Liver (tissue), 8 donors: ENCODE measurements at regions not wholly inside any gene's neighbourhood (a gene's known extent, or its start where the extent isn't known, plus 50 kb on each side); places are given as distances from the start of the nearest gene placed in this dataset.

Experiments used
- DNase-seq: peaks from one replicate; pipeline ENCODE4 v3.0.0-alpha.2; 2017; ENCODE audit warnings: low spot score
- H3K27ac ChIP-seq, 2 donors: one replicate each; pipeline ENCODE4 v1.7.0; 2013; ENCODE audit warnings: inconsistent platforms in 2 of 2, low read length in 2 of 2, control low read depth in 1 of 2, low read depth in 1 of 2, mild to moderate bottlenecking in 1 of 2
- H3K27me3 ChIP-seq, 4 donors: one replicate each; pipeline versions ENCODE4 v1.6.1 to v1.7.0; 2013; ENCODE audit warnings: low read length in 3 of 4, inconsistent platforms in 1 of 4, mild to moderate bottlenecking in 1 of 4, moderate library complexity in 1 of 4; ENCODE audit not compliant: control insufficient read depth in 4 of 4, insufficient read depth in 4 of 4
- H3K36me3 ChIP-seq, 4 donors: one replicate each; pipeline versions ENCODE4 v1.6.1 to v1.7.0; 2013; ENCODE audit warnings: low read length in 3 of 4, mild to moderate bottlenecking in 3 of 4, low read depth in 1 of 4, moderate library complexity in 1 of 4; ENCODE audit not compliant: control insufficient read depth in 4 of 4, insufficient read depth in 3 of 4
- H3K4me1 ChIP-seq, 4 donors: one replicate each; pipeline versions ENCODE4 v1.6.1 to v1.7.0; 2013; ENCODE audit warnings: low read length in 3 of 4, mild to moderate bottlenecking in 3 of 4, moderate library complexity in 1 of 4; ENCODE audit not compliant: control insufficient read depth in 4 of 4, insufficient read depth in 4 of 4
- H3K4me3 ChIP-seq, 3 donors: one replicate each; pipeline versions ENCODE4 v1.6.1 to v1.7.0; 2013; ENCODE audit warnings: low read length in 3 of 3, control low read depth in 1 of 3, low read depth in 1 of 3, mild to moderate bottlenecking in 1 of 3
- H3K9ac ChIP-seq, 2 donors: one replicate each; pipeline ENCODE4 v1.7.0; 2013; ENCODE audit warnings: low read length in 2 of 2, mild to moderate bottlenecking in 2 of 2, moderate library complexity in 2 of 2, control low read depth in 1 of 2, low read depth in 1 of 2
- H3K9me3 ChIP-seq, 4 donors: one replicate each; pipeline versions ENCODE4 v1.6.1 to v1.7.0; 2013; ENCODE audit warnings: low read length in 3 of 4; ENCODE audit not compliant: control insufficient read depth in 4 of 4
- EGR1 ChIP-seq, 2 donors: IDR thresholded peaks; 2 replicates each; pipeline ENCODE4 v1.6.1; 2016 to 2018; ENCODE audit warnings: antibody characterized with exemption in 2 of 2, low read depth in 2 of 2
- FOXA1 ChIP-seq: IDR thresholded peaks from 2 replicates; pipeline ENCODE4 v1.6.1; 2016; ENCODE audit warnings: antibody characterized with exemption
- FOXA2 ChIP-seq: IDR thresholded peaks from 2 replicates; pipeline ENCODE4 v1.6.1; 2016; ENCODE audit warnings: antibody characterized with exemption
- GABPA ChIP-seq, 2 donors: IDR thresholded peaks in 1 of 2; conservative IDR thresholded peaks in 1 of 2; 2 replicates each; pipeline ENCODE4 v1.6.1; 2016; ENCODE audit warnings: antibody characterized with exemption in 2 of 2, mild to moderate bottlenecking in 1 of 2, moderate library complexity in 1 of 2
- HNF4A ChIP-seq, 2 donors: conservative IDR thresholded peaks; 2 replicates each; pipeline ENCODE4 v1.6.1; 2016; ENCODE audit warnings: antibody characterized with exemption in 2 of 2, mild to moderate bottlenecking in 2 of 2
- HNF4G ChIP-seq: IDR thresholded peaks from 2 replicates; pipeline ENCODE4 v1.6.1; 2016; ENCODE audit warnings: antibody characterized with exemption
- NR2F2 ChIP-seq: IDR thresholded peaks from 2 replicates; pipeline ENCODE4 v1.6.1; 2016; ENCODE audit warnings: antibody characterized with exemption
- RAD21 ChIP-seq, 2 donors: IDR thresholded peaks; 2 replicates each; pipeline ENCODE4 v1.6.1; 2016; ENCODE audit warnings: antibody characterized with exemption in 2 of 2, mild to moderate bottlenecking in 2 of 2
- RXRA ChIP-seq, 2 donors: IDR thresholded peaks; 2 replicates each; pipeline ENCODE4 v1.6.1; 2017 to 2018; ENCODE audit warnings: antibody characterized with exemption in 2 of 2, mild to moderate bottlenecking in 1 of 2
- SP1 ChIP-seq: IDR thresholded peaks from 2 replicates; pipeline ENCODE4 v1.6.1; 2018; ENCODE audit warnings: antibody characterized with exemption, mild to moderate bottlenecking
- TAF1 ChIP-seq: conservative IDR thresholded peaks from 2 replicates; pipeline ENCODE4 v1.6.1; 2016; ENCODE audit warnings: antibody characterized with exemption, mild to moderate bottlenecking
- YY1 ChIP-seq: IDR thresholded peaks from 2 replicates; pipeline ENCODE4 v1.6.1; 2016; ENCODE audit warnings: antibody characterized with exemption, mild to moderate bottlenecking
- WGBS: extraction: QIAGEN DNeasy Blood & Tissue Kit; methylation state at CpG from one replicate; pipeline ENCODE4 v1.1.7; 2013; 5-methylcytosine and 5-hydroxymethylcytosine counted together
- TF ChIP-seq, protein P1 (sequence below): IDR thresholded peaks from 2 replicates; pipeline ENCODE4 v1.6.1; 2016; ENCODE audit warnings: antibody characterized with exemption, mild to moderate bottlenecking
- TF ChIP-seq, protein P2 (sequence below): IDR thresholded peaks from 2 replicates; pipeline ENCODE4 v1.6.1; 2016; ENCODE audit warnings: antibody characterized with exemption
- TF ChIP-seq, protein P3 (sequence below): IDR thresholded peaks from 2 replicates; pipeline ENCODE4 v1.6.1; 2016; ENCODE audit warnings: antibody characterized with exemption
- TF ChIP-seq, protein P4 (sequence below): fragments of 150-350 bp; IDR thresholded peaks from 2 replicates; pipeline ENCODE4 v1.5.1; 2017; ENCODE audit warnings: improper control_type of control experiment, low read depth, low read length; ENCODE audit not compliant: missing input control
- TF ChIP-seq, protein P5 (sequence below): IDR thresholded peaks from 2 replicates; pipeline ENCODE4 v1.6.1; 2016; ENCODE audit warnings: antibody characterized with exemption
- donor health status: healthy.
- donor health status: healthy.
- donor health status: healthy.
- donor health status: healthy.
- donor health status: healthy.

DNA sequence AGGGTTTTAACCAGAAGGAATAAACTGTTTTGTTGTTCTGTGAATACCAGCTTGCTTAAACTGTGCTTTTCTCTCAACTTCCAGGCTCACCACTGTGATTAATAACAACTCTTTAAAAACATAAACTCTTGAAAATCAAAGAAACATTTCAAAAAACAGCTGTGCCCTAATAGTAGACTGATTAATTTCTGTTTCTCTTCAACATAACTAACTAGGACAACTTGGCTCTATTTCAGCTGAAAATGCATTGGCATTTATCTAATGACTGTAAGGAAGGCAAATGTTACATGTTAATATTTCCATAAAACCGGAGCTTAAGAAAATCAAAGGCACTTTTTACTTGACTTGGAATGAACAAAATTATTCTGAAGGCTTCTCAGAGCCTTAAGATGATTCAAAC lies 656.1 kb upstream of the NEGR1 start:
- 63% methylated on average over 1 of the region's 1 CpG for WGBS
- no peak overlapping the region for H3K27ac ChIP-seq
- H3K4me3 ChIP-seq, result no peak overlapping the region
- no peaks in the 10 kb centered on the region for H3K27me3 ChIP-seq
- H3K9me3 ChIP-seq, result no peaks in the 10 kb centered on the region
- TF ChIP-seq, protein P1, sequence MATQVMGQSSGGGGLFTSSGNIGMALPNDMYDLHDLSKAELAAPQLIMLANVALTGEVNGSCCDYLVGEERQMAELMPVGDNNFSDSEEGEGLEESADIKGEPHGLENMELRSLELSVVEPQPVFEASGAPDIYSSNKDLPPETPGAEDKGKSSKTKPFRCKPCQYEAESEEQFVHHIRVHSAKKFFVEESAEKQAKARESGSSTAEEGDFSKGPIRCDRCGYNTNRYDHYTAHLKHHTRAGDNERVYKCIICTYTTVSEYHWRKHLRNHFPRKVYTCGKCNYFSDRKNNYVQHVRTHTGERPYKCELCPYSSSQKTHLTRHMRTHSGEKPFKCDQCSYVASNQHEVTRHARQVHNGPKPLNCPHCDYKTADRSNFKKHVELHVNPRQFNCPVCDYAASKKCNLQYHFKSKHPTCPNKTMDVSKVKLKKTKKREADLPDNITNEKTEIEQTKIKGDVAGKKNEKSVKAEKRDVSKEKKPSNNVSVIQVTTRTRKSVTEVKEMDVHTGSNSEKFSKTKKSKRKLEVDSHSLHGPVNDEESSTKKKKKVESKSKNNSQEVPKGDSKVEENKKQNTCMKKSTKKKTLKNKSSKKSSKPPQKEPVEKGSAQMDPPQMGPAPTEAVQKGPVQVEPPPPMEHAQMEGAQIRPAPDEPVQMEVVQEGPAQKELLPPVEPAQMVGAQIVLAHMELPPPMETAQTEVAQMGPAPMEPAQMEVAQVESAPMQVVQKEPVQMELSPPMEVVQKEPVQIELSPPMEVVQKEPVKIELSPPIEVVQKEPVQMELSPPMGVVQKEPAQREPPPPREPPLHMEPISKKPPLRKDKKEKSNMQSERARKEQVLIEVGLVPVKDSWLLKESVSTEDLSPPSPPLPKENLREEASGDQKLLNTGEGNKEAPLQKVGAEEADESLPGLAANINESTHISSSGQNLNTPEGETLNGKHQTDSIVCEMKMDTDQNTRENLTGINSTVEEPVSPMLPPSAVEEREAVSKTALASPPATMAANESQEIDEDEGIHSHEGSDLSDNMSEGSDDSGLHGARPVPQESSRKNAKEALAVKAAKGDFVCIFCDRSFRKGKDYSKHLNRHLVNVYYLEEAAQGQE, result no peak
- TF ChIP-seq, protein P2, sequence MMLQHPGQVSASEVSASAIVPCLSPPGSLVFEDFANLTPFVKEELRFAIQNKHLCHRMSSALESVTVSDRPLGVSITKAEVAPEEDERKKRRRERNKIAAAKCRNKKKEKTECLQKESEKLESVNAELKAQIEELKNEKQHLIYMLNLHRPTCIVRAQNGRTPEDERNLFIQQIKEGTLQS, result no peak
- TF ChIP-seq FOXA2 (no peak), NR2F2 (no peak), YY1 (no peak), HNF4A (conservative IDR thresholded peaks at IDR 0.05) (no peak), SP1 (no peak), RAD21 (IDR thresholded peaks at IDR 0.05) (no peak), FOXA1 (no peak), RXRA (IDR thresholded peaks at IDR 0.05) (no peak), GABPA (IDR thresholded peaks at IDR 0.05 in 1 of 2, conservative IDR thresholded peaks at IDR 0.05 in 1 of 2) (no peak), TAF1 (no peak), HNF4G (no peak)
- TF ChIP-seq, protein P3, sequence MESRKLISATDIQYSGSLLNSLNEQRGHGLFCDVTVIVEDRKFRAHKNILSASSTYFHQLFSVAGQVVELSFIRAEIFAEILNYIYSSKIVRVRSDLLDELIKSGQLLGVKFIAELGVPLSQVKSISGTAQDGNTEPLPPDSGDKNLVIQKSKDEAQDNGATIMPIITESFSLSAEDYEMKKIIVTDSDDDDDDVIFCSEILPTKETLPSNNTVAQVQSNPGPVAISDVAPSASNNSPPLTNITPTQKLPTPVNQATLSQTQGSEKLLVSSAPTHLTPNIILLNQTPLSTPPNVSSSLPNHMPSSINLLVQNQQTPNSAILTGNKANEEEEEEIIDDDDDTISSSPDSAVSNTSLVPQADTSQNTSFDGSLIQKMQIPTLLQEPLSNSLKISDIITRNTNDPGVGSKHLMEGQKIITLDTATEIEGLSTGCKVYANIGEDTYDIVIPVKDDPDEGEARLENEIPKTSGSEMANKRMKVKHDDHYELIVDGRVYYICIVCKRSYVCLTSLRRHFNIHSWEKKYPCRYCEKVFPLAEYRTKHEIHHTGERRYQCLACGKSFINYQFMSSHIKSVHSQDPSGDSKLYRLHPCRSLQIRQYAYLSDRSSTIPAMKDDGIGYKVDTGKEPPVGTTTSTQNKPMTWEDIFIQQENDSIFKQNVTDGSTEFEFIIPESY, result no peak
- TF ChIP-seq, protein P4, sequence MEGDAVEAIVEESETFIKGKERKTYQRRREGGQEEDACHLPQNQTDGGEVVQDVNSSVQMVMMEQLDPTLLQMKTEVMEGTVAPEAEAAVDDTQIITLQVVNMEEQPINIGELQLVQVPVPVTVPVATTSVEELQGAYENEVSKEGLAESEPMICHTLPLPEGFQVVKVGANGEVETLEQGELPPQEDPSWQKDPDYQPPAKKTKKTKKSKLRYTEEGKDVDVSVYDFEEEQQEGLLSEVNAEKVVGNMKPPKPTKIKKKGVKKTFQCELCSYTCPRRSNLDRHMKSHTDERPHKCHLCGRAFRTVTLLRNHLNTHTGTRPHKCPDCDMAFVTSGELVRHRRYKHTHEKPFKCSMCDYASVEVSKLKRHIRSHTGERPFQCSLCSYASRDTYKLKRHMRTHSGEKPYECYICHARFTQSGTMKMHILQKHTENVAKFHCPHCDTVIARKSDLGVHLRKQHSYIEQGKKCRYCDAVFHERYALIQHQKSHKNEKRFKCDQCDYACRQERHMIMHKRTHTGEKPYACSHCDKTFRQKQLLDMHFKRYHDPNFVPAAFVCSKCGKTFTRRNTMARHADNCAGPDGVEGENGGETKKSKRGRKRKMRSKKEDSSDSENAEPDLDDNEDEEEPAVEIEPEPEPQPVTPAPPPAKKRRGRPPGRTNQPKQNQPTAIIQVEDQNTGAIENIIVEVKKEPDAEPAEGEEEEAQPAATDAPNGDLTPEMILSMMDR, result no peak
- H3K9ac ChIP-seq, result no peak overlapping the region
- H3K4me1 ChIP-seq, result no peaks in the 10 kb centered on the region
- no peaks in the 10 kb centered on the region for H3K36me3 ChIP-seq
- no peak for DNase-seq

DNA sequence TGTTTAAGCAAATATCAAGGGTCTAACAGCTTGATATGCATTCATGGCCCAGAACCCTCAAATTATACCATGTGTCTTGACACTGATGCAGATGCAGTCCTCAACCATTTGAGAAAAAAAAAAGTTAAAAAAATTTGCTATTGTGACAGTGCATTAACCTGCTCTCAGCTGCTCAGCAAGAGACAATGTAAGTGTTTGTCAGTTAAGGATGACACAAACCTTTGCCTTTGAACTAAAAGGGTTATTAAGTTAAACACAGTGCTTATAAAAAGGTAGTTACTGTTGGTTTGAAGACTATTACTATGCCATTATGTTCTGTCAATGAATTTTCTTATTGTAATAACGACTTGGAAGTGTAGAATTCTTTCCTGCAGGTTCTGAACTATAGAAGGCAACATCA lies 655.6 kb upstream of the NEGR1 start:
- WGBS, result 27% methylated on average over 1 of the region's 1 CpG
- no peak overlapping the region for H3K4me3 ChIP-seq
- no peaks in the 10 kb centered on the region for H3K27me3 ChIP-seq
- no peaks in the 10 kb centered on the region for H3K36me3 ChIP-seq
- H3K4me1 ChIP-seq, result no peaks in the 10 kb centered on the region
- no peaks in the 10 kb centered on the region for H3K9me3 ChIP-seq
- DNase-seq, result no peak
- TF ChIP-seq, protein P5, sequence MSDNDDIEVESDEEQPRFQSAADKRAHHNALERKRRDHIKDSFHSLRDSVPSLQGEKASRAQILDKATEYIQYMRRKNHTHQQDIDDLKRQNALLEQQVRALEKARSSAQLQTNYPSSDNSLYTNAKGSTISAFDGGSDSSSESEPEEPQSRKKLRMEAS, result no peak
- TF ChIP-seq RAD21 (IDR thresholded peaks at IDR 0.05) (no peak), GABPA (IDR thresholded peaks at IDR 0.05 in 1 of 2, conservative IDR thresholded peaks at IDR 0.05 in 1 of 2) (no peak), YY1 (no peak), EGR1 (IDR thresholded peaks at IDR 0.05; ENCODE audit: low read depth in 2 of 2) (no peak), TAF1 (no peak), HNF4A (conservative IDR thresholded peaks at IDR 0.05) (no peak)
- TF ChIP-seq, protein P1, result no peak
- TF ChIP-seq, protein P4, result no peak
- no peak overlapping the region for H3K9ac ChIP-seq
- no peak overlapping the region for H3K27ac ChIP-seq
